ENCODE measurements at regions not wholly inside any gene's neighbourhood (a gene's known extent, or its start where the extent isn't known, plus 50 kb on each side); places are given as distances from the start of the nearest gene placed in this dataset.

- Mint-ChIP-seq H3K36me3 (no peaks in the 10 kb centered on the region), H3K27ac (no peak overlapping the region), H3K27me3 (ENCODE audit: low read depth) (peaks cover 4% of the 10 kb centered on the region), H3K9me3 (peaks cover 35% of the 10 kb centered on the region), H3K4me1 (no peaks in the 10 kb centered on the region), H3K4me3 (no peak overlapping the region)
- DNase-seq (ENCODE audit: low spot score in 2 of 2, unreplicated experiment in 2 of 2) = no peak
- TF ChIP-seq CTCF (IDR thresholded peaks at IDR 0.05; ENCODE audit: unreplicated experiment) = no peak
Measured at GRCh38 chr9:105828171-105828570, 133.8 kb downstream of the TMEM38B start.

- Mint-ChIP-seq H3K4me1 (no peaks in the 10 kb centered on the region), H3K9me3 (peaks cover 30% of the 10 kb centered on the region), H3K36me3 (no peaks in the 10 kb centered on the region), H3K27me3 (ENCODE audit: low read depth) (no peaks in the 10 kb centered on the region), H3K27ac (no peak overlapping the region), H3K4me3 (no peak overlapping the region)
- no peak for DNase-seq (ENCODE audit: low spot score in 2 of 2, unreplicated experiment in 2 of 2)
- no peak for TF ChIP-seq CTCF (IDR thresholded peaks at IDR 0.05; ENCODE audit: unreplicated experiment)
Measured at GRCh38 chr9:105828596-105829213, 134.4 kb downstream of the TMEM38B start.

- DNase-seq (ENCODE audit: low spot score in 2 of 2, unreplicated experiment in 2 of 2) = no peak
- Mint-ChIP-seq H3K9me3 (peaks cover 19% of the 10 kb centered on the region), H3K36me3 (no peaks in the 10 kb centered on the region), H3K27ac (no peak overlapping the region), H3K27me3 (ENCODE audit: low read depth) (no peaks in the 10 kb centered on the region), H3K4me3 (no peak overlapping the region), H3K4me1 (peaks cover 7% of the 10 kb centered on the region)
- TF ChIP-seq CTCF (IDR thresholded peaks at IDR 0.05; ENCODE audit: unreplicated experiment) = no peak
Measured at GRCh38 chr9:105830461-105830860, 136.1 kb downstream of the TMEM38B start.

GRCh38 chr9:105832096-105832710, 137.9 kb downstream of the TMEM38B start:
- no peak for DNase-seq (ENCODE audit: low spot score in 2 of 2, unreplicated experiment in 2 of 2)
- Mint-ChIP-seq H3K9me3 (peaks cover 3% of the 10 kb centered on the region), H3K4me1 (peaks cover 7% of the 10 kb centered on the region), H3K36me3 (no peaks in the 10 kb centered on the region), H3K27ac (no peak overlapping the region), H3K27me3 (ENCODE audit: low read depth) (no peaks in the 10 kb centered on the region), H3K4me3 (no peak overlapping the region)
- no peak for TF ChIP-seq CTCF (IDR thresholded peaks at IDR 0.05; ENCODE audit: unreplicated experiment)

- DNase-seq (ENCODE audit: low spot score in 2 of 2, unreplicated experiment in 2 of 2) = no peak
- Mint-ChIP-seq H3K27ac (no peak overlapping the region), H3K36me3 (no peaks in the 10 kb centered on the region), H3K4me1 (peaks cover 7% of the 10 kb centered on the region), H3K9me3 (no peaks in the 10 kb centered on the region), H3K4me3 (no peak overlapping the region), H3K27me3 (ENCODE audit: low read depth) (no peaks in the 10 kb centered on the region)
- TF ChIP-seq CTCF (IDR thresholded peaks at IDR 0.05; ENCODE audit: unreplicated experiment) = no peak
Measured at GRCh38 chr9:105833271-105833975, 139.1 kb downstream of the TMEM38B start.

Data from mesothelial cell of epicardium (in vitro differentiated cells).